ENCODE measurements at regions not wholly inside any gene's neighbourhood (a gene's known extent, or its start where the extent isn't known, plus 50 kb on each side); places are given as distances from the start of the nearest gene placed in this dataset.

DNA sequence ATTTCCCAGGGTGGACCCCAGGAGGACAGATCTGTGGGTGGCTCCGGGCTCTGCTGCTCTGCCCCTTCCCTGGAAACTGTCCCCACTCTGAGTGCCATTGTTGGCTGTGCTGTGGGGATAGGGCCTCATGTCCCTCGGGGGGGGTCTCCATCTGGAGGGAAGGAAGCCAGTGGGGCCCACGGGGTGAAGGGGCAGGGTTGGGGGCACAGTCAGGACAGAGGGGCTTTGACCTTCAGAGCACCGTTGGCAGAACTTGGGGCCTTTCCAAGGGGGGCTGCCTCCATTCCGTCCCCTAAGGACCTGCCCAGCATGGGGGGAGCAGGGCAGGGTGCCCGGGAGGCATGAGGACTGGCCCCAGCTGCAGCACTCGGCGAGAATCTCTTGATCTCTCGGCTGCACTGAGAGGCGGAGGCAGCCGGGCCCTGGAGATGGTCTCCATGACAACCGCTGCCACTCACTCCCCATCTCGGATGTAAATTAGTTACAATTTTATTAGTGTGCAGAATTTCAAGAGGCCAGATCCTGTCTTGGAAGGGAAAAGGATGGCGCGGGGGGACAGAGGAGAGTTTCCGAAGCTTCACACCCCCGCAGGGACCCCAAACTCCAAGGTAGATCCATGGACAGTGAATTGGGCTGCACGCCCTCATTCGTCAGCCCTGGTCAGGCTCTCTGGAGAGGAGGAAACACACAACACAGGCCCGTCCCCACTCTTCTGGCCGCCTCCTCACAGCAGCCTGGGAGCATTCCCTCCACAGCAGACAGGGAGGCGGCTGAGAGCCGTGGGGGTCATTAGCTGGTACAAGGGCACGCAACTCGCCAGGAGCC is 216.2 kb upstream of the IER5L start:
- Histone ChIP-seq H3K36me3 (no peaks in the 10 kb centered on the region), H3K4me3 (no peak overlapping the region), H3K27me3 (no peaks in the 10 kb centered on the region), H3K27ac (no peak overlapping the region), H3K4me1 (no peaks in the 10 kb centered on the region), H3K9me3 (no peaks in the 10 kb centered on the region)
- DNase-seq: peak in 1 of 2 donors; percentile 59
- TF ChIP-seq, protein P1, sequence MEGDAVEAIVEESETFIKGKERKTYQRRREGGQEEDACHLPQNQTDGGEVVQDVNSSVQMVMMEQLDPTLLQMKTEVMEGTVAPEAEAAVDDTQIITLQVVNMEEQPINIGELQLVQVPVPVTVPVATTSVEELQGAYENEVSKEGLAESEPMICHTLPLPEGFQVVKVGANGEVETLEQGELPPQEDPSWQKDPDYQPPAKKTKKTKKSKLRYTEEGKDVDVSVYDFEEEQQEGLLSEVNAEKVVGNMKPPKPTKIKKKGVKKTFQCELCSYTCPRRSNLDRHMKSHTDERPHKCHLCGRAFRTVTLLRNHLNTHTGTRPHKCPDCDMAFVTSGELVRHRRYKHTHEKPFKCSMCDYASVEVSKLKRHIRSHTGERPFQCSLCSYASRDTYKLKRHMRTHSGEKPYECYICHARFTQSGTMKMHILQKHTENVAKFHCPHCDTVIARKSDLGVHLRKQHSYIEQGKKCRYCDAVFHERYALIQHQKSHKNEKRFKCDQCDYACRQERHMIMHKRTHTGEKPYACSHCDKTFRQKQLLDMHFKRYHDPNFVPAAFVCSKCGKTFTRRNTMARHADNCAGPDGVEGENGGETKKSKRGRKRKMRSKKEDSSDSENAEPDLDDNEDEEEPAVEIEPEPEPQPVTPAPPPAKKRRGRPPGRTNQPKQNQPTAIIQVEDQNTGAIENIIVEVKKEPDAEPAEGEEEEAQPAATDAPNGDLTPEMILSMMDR (IDR thresholded peaks at IDR 0.05): no peak
- intact Hi-C loops (cut with DNase I; ENCODE audit: low total_unique reads): loop anchor here (10.0 kb wide), 1 partner anchor 221 kb away; no protein-coding TSS in a partner anchor

GRCh38 chr9:129393064-129393463 is 215.0 kb upstream of the IER5L start:
- no peak overlapping the region for H3K4me3 ChIP-seq
- no peak overlapping the region for H3K27ac ChIP-seq
- TF ChIP-seq, protein P1 (IDR thresholded peaks at IDR 0.05): no peak
- no peaks in the 10 kb centered on the region for H3K36me3 ChIP-seq
- H3K27me3 ChIP-seq: no peaks in the 10 kb centered on the region
- no peaks in the 10 kb centered on the region for H3K9me3 ChIP-seq
- no peaks in the 10 kb centered on the region for H3K4me1 ChIP-seq
- peak in 1 of 2 donors; percentile 1 for DNase-seq
- intact Hi-C loops (cut with DNase I; ENCODE audit: low total_unique reads): loop anchor here (10.0 kb wide), 1 partner anchor 222 kb away; no protein-coding TSS in a partner anchor

DNA sequence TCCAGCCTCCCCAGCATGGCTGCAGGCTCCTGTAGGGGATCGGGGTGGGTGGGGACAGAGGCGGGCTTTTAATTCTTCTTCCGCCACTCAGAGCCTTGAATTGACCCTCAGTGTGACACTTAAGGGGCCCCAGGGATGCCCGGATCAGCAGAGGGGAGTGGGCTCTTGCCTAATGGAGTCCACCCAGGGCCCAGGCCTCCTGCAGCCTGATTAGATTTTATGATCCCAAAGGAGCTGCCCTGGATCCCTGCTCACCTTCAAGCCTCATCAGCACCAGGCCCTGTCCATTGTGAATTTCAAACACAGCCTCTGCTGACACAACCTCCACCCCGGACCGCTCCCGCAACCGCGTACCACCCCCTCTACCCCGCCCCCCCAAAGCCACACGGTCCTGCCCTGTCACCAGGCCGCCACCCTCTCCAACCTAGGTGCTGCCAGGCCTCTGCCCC is 214.1 kb upstream of the IER5L start:
- no peaks in the 10 kb centered on the region for H3K4me1 ChIP-seq
- H3K9me3 ChIP-seq: no peaks in the 10 kb centered on the region
- H3K27ac ChIP-seq: no peak overlapping the region
- no peaks in the 10 kb centered on the region for H3K36me3 ChIP-seq
- no peaks in the 10 kb centered on the region for H3K27me3 ChIP-seq
- TF ChIP-seq, protein P1 (IDR thresholded peaks at IDR 0.05): no peak
- peak in 1 of 2 donors; percentile 59 for DNase-seq
- intact Hi-C loops (cut with DNase I; ENCODE audit: low total_unique reads): loop anchor here (10.0 kb wide), 1 partner anchor 223 kb away; no protein-coding TSS in a partner anchor
- H3K4me3 ChIP-seq: no peak overlapping the region

DNA sequence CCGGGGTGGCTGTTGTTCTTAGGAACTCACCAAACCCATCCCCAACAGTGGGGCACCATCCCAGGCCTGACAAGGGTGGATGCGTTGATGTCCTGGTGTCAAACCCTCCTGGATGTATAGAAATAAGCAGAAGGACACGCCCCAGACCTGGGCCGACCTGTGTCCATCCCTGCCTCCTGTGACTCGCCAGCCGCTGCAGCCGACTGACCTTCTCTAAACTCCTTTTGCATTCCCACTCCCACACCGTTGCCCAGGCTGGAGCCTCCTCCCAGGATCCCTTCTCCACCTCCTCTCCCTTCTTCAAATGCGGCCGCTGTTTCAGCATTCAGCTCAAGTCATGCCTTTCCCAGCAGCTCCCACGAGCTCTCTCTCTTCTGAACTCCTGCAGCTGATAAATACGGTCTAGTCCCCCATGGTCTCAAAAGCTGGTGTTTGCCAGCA is 213.2 kb upstream of the IER5L start:
- intact Hi-C loops (cut with DNase I; ENCODE audit: low total_unique reads): loop anchor here (10.0 kb wide), 1 partner anchor 224 kb away; no protein-coding TSS in a partner anchor
- no peaks in the 10 kb centered on the region for H3K4me1 ChIP-seq
- H3K36me3 ChIP-seq: no peaks in the 10 kb centered on the region
- peak; percentile 12 to 43 for DNase-seq
- no peak overlapping the region for H3K4me3 ChIP-seq
- H3K27ac ChIP-seq: no peak overlapping the region
- no peaks in the 10 kb centered on the region for H3K27me3 ChIP-seq
- H3K9me3 ChIP-seq: no peaks in the 10 kb centered on the region
- TF ChIP-seq, protein P1 (IDR thresholded peaks at IDR 0.05): no peak

GRCh38 chr9:129390541-129390940 is 212.5 kb upstream of the IER5L start:
- no peaks in the 10 kb centered on the region for H3K27me3 ChIP-seq
- H3K4me1 ChIP-seq: no peaks in the 10 kb centered on the region
- intact Hi-C loops (cut with DNase I; ENCODE audit: low total_unique reads): loop anchor here (10.0 kb wide), 1 partner anchor 224 kb away; no protein-coding TSS in a partner anchor
- TF ChIP-seq, protein P1 (IDR thresholded peaks at IDR 0.05): no peak
- DNase-seq: peak; percentile 2 to 4
- no peak overlapping the region for H3K4me3 ChIP-seq
- no peaks in the 10 kb centered on the region for H3K36me3 ChIP-seq
- H3K9me3 ChIP-seq: no peaks in the 10 kb centered on the region
- no peak overlapping the region for H3K27ac ChIP-seq

Measured in tibial artery (tissue), 4 donors.